ENCODE measurements at regions not wholly inside any gene's neighbourhood (a gene's known extent, or its start where the extent isn't known, plus 50 kb on each side); places are given as distances from the start of the nearest gene placed in this dataset.
"Not testable (repeated sequence)": the region's sequence is repeated elsewhere in the genome, so short reads cannot be mapped to it uniquely, and the experiment has no call there.

DNA sequence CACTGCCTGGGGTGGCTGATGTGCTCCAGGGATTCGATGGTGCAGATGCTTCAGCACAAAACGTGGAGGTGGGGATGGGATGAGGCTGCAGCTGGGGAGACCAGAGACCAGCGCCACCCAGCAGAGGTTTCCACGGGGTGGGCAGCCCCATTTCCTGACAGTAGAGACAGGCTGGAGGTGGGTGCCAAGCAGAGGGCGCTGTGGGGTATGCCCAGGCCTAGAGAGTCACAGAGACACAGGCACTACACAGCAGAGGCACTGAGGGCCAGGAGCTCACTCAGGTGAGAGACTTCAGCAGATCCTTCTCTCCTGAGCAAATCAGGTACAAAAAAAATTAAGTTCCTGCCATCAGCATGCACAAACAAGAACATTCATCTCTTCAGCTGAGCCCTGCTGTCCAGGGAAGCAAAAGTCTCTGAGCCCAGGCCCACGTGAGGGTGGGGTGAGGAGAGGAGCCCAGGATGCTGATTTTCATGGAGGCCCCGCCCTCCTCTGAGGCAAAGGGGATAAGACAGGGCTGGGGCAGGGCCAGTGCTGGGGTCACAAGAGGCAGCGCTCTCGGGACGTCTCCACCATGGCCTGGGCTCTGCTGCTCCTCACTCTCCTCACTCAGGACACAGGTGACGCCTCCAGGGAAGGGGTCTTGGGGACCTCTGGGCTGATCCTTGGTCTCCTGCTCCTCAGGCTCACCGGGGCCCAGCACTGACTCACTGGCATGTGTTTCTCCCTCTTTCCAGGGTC, 53.1 kb downstream of the GGTLC2 start:
- Mint-ChIP-seq H3K27ac (peak overlapping the region in 4 of 6 donors; percentile 61 to 76 (median 66)), H3K4me3 (peak overlapping the region in 7 of 8 donors; percentile 19 to 76 (median 30)), H3K36me3 (no peaks in the 10 kb centered on the region), H3K4me1 (peaks cover 25 to 33% (median 30%) of the 10 kb centered on the region in 3 donors), H3K27me3 (peaks cover 0 to 4% (median 0%) of the 10 kb centered on the region in 3 donors), H3K9me3 (no peaks in the 10 kb centered on the region)
- ATAC-seq (ENCODE audit: low read depth in 2 of 2) (no peak), DNase-seq (no peak)

GRCh38 chr22:22698263-22698750, 53.9 kb downstream of the GGTLC2 start:
- H3K9me3 Mint-ChIP-seq: no peaks in the 10 kb centered on the region
- peaks cover 19 to 25% (median 25%) of the 10 kb centered on the region in 3 donors for H3K4me1 Mint-ChIP-seq
- ATAC-seq (ENCODE audit: low read depth in 2 of 2) (peak; percentile 96 to 98), DNase-seq (peak; percentile 57)
- H3K27me3 Mint-ChIP-seq: peaks cover 0 to 4% (median 0%) of the 10 kb centered on the region in 3 donors
- H3K36me3 Mint-ChIP-seq: no peaks in the 10 kb centered on the region
- H3K4me3 Mint-ChIP-seq: peak overlapping the region in 6 of 8 donors; percentile 21 to 76 (median 43)
- peak overlapping the region in 5 of 6 donors; percentile 47 to 71 (median 61) for H3K27ac Mint-ChIP-seq

DNA sequence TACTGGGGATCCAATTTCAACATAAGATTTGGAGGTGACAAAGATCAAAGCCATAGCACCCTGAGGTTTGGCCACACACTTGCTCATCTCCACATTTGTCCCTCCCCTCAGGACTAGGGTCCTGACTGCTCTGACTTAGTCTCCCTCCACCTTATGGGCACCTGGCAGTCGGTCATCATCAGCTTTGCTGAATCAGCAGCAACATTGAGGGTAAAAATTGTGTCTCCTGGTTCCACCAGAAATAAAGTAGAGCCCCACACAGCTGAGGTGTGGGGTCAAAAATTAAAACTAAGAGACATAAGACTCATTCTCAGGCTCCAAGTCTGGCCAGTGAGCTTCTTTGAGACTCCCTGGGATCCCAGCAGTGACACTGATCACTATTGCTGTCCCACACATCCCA, 56.2 kb downstream of the GGTLC2 start:
- Mint-ChIP-seq H3K9me3 (no peaks in the 10 kb centered on the region), H3K36me3 (no peaks in the 10 kb centered on the region)
- no peak for ATAC-seq (ENCODE audit: low read depth in 2 of 2)

DNA sequence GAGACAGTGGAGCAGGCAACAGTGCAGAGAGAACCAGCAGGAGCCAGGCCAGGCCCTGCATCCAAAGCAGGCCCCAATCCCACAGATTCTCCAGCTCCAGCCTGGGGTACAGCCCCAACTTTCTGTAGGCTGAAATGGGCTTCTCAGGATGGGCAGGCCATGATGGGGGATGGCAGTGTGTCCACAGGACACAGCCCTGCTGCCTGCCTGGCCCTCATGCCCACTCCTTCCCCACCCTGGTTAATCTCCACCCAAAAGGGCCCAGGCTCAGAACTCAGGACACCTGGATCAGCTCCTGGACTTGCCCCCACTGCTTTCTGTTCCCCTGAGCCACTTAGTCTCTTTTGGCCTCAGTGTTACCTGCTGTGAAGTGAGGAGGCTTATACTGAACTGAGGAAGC, 57.1 kb downstream of the GGTLC2 start:
- H3K4me1 Mint-ChIP-seq: peaks cover 11 to 26% (median 15%) of the 10 kb centered on the region in 3 donors
- H3K36me3 Mint-ChIP-seq; ATAC-seq (ENCODE audit: low read depth in 2 of 2); H3K27me3 Mint-ChIP-seq; H3K27ac Mint-ChIP-seq; DNase-seq; H3K9me3 Mint-ChIP-seq; H3K4me3 Mint-ChIP-seq: not testable (repeated sequence)

More for the DNA sequence above, 56.2 kb downstream of the GGTLC2 start:
- no peak for DNase-seq
- H3K27ac Mint-ChIP-seq: peak overlapping the region in 1 of 6 donors; percentile 38
- H3K4me1 Mint-ChIP-seq: peaks cover 15 to 18% (median 16%) of the 10 kb centered on the region in 3 donors
- H3K4me3 Mint-ChIP-seq: no peak overlapping the region
- H3K27me3 Mint-ChIP-seq: peaks cover 0 to 4% (median 0%) of the 10 kb centered on the region in 3 donors

GRCh38 chr22:22702237-22703202, 58.1 kb downstream of the GGTLC2 start:
- no peak for DNase-seq
- no peak overlapping the region for H3K4me3 Mint-ChIP-seq
- peak; percentile 29 to 34 for ATAC-seq (ENCODE audit: low read depth in 2 of 2)
- peak overlapping the region in 1 of 6 donors; percentile 65 for H3K27ac Mint-ChIP-seq
- H3K4me1 Mint-ChIP-seq: peaks cover 11 to 26% (median 17%) of the 10 kb centered on the region in 3 donors
- H3K9me3 Mint-ChIP-seq: no peaks in the 10 kb centered on the region
- H3K27me3 Mint-ChIP-seq: peaks cover 0 to 4% (median 0%) of the 10 kb centered on the region in 3 donors
- no peaks in the 10 kb centered on the region for H3K36me3 Mint-ChIP-seq

DNA sequence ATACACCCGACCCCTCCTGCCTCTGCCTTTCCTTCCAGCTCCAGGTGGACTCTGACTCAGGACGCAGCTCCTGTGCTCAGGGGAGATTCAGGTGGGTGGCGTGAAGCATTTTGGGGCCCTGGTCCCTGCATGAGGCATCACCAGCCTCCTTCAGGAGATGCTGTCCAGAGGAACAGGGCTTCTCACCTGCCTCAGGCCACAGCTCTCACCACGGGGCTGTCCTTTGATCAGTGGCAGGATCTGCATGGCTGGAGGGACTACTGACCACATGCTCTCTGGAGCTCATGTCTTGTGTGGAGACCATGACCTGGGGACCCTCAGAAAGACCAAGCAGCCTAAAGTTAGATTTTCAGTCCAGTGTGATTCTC, 58.8 kb downstream of the GGTLC2 start:
- H3K4me1 Mint-ChIP-seq: peaks cover 9 to 21% (median 13%) of the 10 kb centered on the region in 3 donors
- no peak for ATAC-seq (ENCODE audit: low read depth in 2 of 2)
- DNase-seq: no peak
- H3K27ac Mint-ChIP-seq: peak overlapping the region in 1 of 6 donors; percentile 65
- H3K36me3 Mint-ChIP-seq: no peaks in the 10 kb centered on the region
- no peak overlapping the region for H3K4me3 Mint-ChIP-seq
- H3K9me3 Mint-ChIP-seq: no peaks in the 10 kb centered on the region
- peaks cover 0 to 2% (median 0%) of the 10 kb centered on the region in 3 donors for H3K27me3 Mint-ChIP-seq

DNA sequence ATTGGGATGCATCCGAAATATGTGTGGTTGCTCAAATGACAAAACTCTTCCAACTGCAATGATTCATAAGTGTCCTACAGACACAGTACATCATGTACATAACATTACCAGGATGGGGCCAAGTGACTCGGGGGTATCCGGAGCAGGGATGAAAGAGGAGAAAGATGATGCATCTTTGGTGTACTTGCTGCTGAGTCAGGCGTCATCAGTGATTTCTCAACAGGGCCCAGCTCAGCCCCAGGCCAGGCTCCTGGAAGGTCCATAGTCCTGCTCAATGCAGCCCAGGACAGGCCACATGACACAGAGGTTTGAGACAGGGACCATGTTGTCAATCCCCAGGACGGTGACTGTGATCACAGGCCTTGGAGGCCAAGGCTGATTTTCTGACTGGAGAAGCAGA, 59.3 kb downstream of the GGTLC2 start:
- Mint-ChIP-seq H3K4me3 (no peak overlapping the region), H3K9me3 (no peaks in the 10 kb centered on the region), H3K27ac (no peak overlapping the region), H3K27me3 (no peaks in the 10 kb centered on the region), H3K36me3 (no peaks in the 10 kb centered on the region), H3K4me1 (peaks cover 4 to 16% (median 8%) of the 10 kb centered on the region in 3 donors)
- ATAC-seq (ENCODE audit: low read depth in 2 of 2) (no peak), DNase-seq (no peak)

- no peak for DNase-seq
- H3K9me3 Mint-ChIP-seq: no peaks in the 10 kb centered on the region
- H3K27ac Mint-ChIP-seq: peak overlapping the region in 1 of 6 donors; percentile 49
- ATAC-seq (ENCODE audit: low read depth in 2 of 2): no peak
- no peaks in the 10 kb centered on the region for H3K36me3 Mint-ChIP-seq
- peaks cover 3 to 15% (median 7%) of the 10 kb centered on the region in 3 donors for H3K4me1 Mint-ChIP-seq
- no peak overlapping the region for H3K4me3 Mint-ChIP-seq
- H3K27me3 Mint-ChIP-seq: no peaks in the 10 kb centered on the region
Measured at GRCh38 chr22:22704156-22704946, 59.9 kb downstream of the GGTLC2 start.

- Mint-ChIP-seq H3K4me3 (no peak overlapping the region), H3K36me3 (no peaks in the 10 kb centered on the region), H3K27ac (no peak overlapping the region), H3K9me3 (no peaks in the 10 kb centered on the region), H3K4me1 (peaks cover 3 to 16% (median 9%) of the 10 kb centered on the region in 3 donors), H3K27me3 (no peaks in the 10 kb centered on the region)
- DNase-seq (no peak), ATAC-seq (ENCODE audit: low read depth in 2 of 2) (no peak)
Measured at GRCh38 chr22:22705328-22706100, 61.1 kb downstream of the GGTLC2 start.

DNA sequence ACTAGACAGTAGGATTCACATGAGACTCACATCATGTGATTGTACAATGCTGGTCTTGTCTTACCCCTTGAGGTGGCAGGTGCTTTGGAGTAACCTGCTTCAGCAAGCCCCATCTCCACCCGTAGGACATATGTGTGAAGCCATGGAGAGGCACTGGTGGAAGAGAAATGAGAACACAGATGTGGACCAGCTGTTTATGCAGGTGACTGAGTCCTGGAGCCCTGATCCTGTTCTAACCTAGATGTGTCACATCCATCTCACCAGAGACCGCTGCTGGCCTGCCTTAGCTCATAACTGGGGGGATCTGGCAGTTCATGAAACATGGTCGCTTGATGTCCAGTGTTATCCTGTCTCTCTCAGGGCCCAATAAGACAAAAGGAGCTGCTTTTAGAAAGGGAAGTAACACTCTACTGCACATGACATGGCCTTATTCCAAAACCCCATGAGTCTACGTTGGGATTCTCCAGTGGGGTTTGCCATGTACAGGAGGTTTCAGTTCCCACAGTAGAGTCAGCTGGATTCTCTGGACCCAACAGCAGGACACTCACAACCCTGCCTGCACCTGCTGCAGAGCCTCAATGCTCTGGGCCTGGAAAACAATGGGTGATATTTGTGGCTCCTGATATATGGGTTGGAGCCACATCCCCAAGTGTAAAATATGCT, 62.0 kb downstream of the GGTLC2 start:
- Mint-ChIP-seq H3K27me3 (no peaks in the 10 kb centered on the region), H3K36me3 (no peaks in the 10 kb centered on the region), H3K4me3 (no peak overlapping the region), H3K4me1 (peaks cover 9 to 25% (median 18%) of the 10 kb centered on the region in 3 donors), H3K9me3 (no peaks in the 10 kb centered on the region), H3K27ac (no peak overlapping the region)
- DNase-seq: no peak
- ATAC-seq (ENCODE audit: low read depth in 2 of 2): no peak

GRCh38 chr22:22709719-22710445, 65.5 kb downstream of the GGTLC2 start:
- no peak for DNase-seq
- Mint-ChIP-seq H3K27me3 (no peaks in the 10 kb centered on the region), H3K9me3 (no peaks in the 10 kb centered on the region), H3K4me3 (peak overlapping the region in 1 of 8 donors; percentile 10), H3K27ac (peak overlapping the region in 3 of 6 donors; percentile 56 to 87 (median 85)), H3K36me3 (no peaks in the 10 kb centered on the region), H3K4me1 (peaks cover 29 to 52% (median 51%) of the 10 kb centered on the region in 3 donors)
- ATAC-seq (ENCODE audit: low read depth in 2 of 2): no peak

Measured in naive B cell (primary cell).